Inflammatory macrophage (primary cell): ENCODE measurements at regions not wholly inside any gene's neighbourhood (a gene's known extent, or its start where the extent isn't known, plus 50 kb on each side); places are given as distances from the start of the nearest gene placed in this dataset.
"Not testable (repeated sequence)": the region's sequence is repeated elsewhere in the genome, so short reads cannot be mapped to it uniquely, and the experiment has no call there.

Experiments used
- DNase-seq, 2 donors: peaks; one replicate each; pipeline ENCODE4 v3.0.0-alpha.2; 2020 to 2022

- DNase-seq: not testable (repeated sequence)
Measured at GRCh38 chr4:121616449-121616848, 80.3 kb downstream of the ANXA5 start.

- no peak for DNase-seq
Measured at GRCh38 chr4:121614101-121614500, 82.7 kb downstream of the ANXA5 start.

- DNase-seq: no peak
Measured at GRCh38 chr4:121599049-121599448, 97.7 kb downstream of the ANXA5 start.

GRCh38 chr4:121597346-121597934, 99.3 kb downstream of the ANXA5 start:
- no peak for DNase-seq

- no peak for DNase-seq
Measured at GRCh38 chr4:121594796-121595526, 101.8 kb downstream of the ANXA5 start.

GRCh38 chr4:121593760-121594159, 103.0 kb downstream of the ANXA5 start:
- no peak for DNase-seq

GRCh38 chr4:121592257-121592656, 104.5 kb downstream of the ANXA5 start:
- not testable (repeated sequence) for DNase-seq

GRCh38 chr4:121584836-121585235, 111.9 kb downstream of the ANXA5 start:
- no peak for DNase-seq

GRCh38 chr4:121583396-121583795, 113.4 kb downstream of the ANXA5 start:
- no peak for DNase-seq

GRCh38 chr4:121582296-121582695, 114.5 kb downstream of the ANXA5 start:
- no peak for DNase-seq

GRCh38 chr4:121575392-121575791, 121.4 kb downstream of the ANXA5 start:
- not testable (repeated sequence) for DNase-seq

- DNase-seq: peak in 1 of 2 donors; percentile 10
Measured at GRCh38 chr4:121574618-121575017, 122.2 kb downstream of the ANXA5 start.

GRCh38 chr4:121567748-121568147, 129.0 kb downstream of the ANXA5 start:
- DNase-seq: no peak

GRCh38 chr4:121564840-121565375, 131.9 kb downstream of the ANXA5 start:
- no peak for DNase-seq

- no peak for DNase-seq
Measured at GRCh38 chr4:121562811-121563210, 134.0 kb downstream of the ANXA5 start.

- no peak for DNase-seq
Measured at GRCh38 chr4:121555315-121556107, 141.3 kb downstream of the ANXA5 start.

GRCh38 chr4:121554382-121554781, 142.4 kb downstream of the ANXA5 start:
- DNase-seq: no peak

- DNase-seq: no peak
Measured at GRCh38 chr4:121551881-121552280, 144.9 kb downstream of the ANXA5 start.

- DNase-seq: no peak
Measured at GRCh38 chr4:121551271-121551670, 145.5 kb downstream of the ANXA5 start.

- DNase-seq: no peak
Measured at GRCh38 chr4:121541696-121542095, 155.1 kb downstream of the ANXA5 start.

- no peak for DNase-seq
Measured at GRCh38 chr4:121535351-121535750, 154.5 kb upstream of the QRFPR start.

GRCh38 chr4:121534187-121534586, 153.4 kb upstream of the QRFPR start:
- DNase-seq: no peak

- DNase-seq: no peak
Measured at GRCh38 chr4:121526509-121526908, 145.7 kb upstream of the QRFPR start.
